Activated T-helper 1 cell treated with anti-CD3 and anti-CD28 coated beads, Interleukin-2, amount 50 U/mL, for 16 hours (primary cell): ENCODE measurements at regions not wholly inside any gene's neighbourhood (a gene's known extent, or its start where the extent isn't known, plus 50 kb on each side); places are given as distances from the start of the nearest gene placed in this dataset.

Experiments used
- DNase-seq, 2 donors: peaks; one replicate each; pipeline ENCODE4 v3.0.0-alpha.2; 2020; ENCODE audit warnings: low read depth in 1 of 2, low spot score in 1 of 2

DNA sequence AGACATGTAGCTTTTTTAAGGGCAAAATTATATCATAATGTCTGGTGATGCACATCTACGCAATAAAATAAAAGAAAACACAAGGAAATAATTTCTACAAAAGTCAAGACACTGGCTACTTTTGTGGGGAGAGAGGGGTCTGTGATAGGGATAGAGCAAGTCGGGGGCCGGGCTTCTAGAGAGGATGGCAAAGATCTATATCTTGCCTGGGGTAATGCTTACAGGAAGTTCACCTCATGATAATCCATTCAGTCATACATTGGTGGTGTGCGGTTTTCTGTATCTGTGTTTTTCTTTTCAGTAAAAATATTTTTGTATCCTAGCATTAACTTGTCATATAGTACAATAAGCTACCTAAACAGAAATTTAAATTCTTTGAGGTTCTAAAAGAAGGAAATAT lies 178.8 kb downstream of the ARRDC4 start:
- no peak for DNase-seq

DNA sequence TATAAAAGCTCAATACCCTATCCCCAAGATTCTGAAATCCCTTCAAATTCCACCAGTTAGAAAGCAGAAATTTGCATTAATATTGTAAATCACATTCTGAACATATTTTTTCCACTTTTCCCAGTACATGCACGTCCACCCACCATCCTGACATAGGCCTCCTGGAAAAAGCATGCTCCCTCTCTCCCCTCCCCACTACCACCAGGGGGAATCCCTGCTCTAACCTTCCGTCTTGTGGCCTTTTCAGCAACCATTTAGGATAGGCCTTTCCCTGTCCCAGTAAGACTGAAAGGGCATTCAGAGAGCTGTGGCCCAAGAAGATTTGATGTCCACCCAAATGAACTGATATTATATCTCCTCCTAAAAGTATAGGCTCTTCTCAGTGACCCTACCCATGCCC lies 182.1 kb downstream of the ARRDC4 start:
- no peak for DNase-seq

DNA sequence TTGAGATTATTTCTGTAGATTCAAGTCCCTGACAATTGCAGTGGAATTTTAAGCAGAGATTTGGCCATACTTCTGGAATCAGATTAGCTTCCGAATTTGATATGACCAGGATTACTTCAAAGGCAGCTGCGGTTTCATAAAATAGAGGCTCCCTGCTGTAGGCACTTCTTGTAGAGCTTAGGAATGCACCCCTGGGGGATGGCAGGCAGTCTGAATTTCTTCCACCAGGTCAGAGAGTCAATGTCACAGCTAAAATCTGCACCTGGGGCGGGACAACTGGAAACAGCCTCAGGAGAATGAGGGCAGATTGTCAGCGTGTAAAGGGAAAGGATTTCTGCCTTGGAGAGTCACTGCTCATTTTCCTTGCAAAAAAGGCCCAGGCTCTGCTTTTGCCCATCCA lies 182.6 kb downstream of the ARRDC4 start:
- DNase-seq, result no peak

DNA sequence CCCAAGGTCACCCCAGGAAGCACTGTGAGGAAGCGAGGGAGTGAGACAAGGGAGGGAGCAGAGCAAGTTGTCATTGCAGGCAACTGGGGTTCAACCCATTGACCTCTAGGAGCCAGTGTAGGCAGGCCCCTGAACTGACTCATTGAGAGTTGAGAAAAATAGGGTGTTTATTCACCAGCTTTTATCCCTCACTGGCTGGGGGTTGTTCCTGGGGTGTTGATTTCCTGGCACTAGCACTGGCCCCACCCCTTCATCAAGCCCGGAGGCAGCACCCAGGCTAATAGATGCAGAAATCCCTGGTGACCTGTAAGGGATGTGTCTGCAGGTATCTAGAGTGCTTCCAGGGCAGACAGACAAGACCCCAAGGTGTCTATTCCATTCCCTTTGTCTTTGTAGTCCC lies 183.9 kb downstream of the ARRDC4 start:
- no peak for DNase-seq

DNA sequence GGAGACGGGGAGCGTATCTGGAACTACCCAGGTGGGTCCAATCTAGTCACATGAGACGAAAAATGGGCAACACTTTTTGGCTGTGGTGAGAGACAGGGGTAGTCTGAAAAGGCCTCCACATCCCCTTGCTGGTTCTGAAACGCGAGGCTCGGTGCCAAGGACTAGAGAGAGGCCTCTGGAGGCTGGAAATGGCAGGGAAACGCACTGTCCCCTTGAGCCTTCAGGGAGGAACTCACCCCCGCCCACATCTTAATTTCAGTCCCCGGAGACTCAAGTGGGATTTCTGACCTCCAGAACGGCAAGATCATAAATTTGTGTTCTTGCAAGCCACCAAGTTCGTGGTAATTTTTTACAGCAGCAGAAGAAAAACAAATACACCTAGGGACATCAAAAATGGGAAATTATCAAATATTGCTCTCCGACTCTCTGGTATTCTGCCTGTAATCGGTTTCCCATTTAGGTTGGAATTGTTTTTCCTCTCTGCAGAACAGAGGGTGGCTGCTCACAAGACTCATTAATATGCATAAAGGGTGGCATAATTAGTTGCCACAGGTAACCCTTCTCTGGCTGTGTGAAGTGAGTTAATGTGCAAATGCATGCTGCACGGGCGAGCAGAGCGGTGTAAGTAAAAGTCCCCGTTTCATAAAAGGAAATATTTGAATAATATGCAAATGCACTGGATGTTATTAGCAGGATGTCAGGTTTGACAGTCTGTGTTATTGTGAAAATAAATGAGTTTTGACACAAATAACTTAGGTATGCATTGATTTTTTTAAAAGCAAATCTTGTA lies 185.7 kb downstream of the ARRDC4 start:
- no peak for DNase-seq

DNA sequence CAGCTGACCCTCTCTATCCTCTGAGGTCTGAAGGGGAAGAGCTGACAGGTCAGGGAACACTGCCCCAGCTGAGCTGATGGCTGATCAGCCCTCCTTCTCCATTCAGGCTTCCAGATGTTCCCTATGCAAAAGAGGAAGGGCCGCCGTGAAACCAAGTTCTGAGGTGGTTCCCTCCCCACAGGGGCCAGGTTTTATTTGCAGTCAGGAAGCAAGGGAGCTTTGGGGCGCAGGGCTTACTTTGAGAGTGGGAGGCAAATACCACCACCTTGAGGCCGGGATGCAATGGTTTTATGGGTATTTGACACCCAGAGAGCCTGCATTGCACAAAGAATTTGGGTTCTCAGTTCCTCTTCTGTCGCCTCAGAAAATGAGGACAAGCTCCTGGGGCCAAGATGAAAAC lies 186.9 kb downstream of the ARRDC4 start:
- no peak for DNase-seq

DNA sequence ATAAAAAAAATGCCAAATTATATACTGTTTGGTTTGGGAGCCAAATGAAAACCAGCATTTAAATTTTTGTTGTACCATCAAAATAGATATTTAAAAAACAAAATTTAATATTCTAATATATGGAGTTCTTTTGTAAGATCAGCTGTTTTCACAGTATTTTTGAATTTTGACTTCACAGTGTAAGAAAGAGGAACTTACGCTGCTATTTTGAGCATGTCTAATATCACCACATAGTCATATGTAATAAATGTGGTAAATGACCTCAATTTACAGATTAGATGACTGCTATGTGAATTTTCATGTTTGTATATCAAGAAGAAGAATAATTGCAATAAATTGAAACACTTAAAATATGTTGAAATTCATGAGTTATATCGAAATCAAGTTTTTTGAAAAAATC lies 189.6 kb downstream of the ARRDC4 start:
- DNase-seq, result no peak

DNA sequence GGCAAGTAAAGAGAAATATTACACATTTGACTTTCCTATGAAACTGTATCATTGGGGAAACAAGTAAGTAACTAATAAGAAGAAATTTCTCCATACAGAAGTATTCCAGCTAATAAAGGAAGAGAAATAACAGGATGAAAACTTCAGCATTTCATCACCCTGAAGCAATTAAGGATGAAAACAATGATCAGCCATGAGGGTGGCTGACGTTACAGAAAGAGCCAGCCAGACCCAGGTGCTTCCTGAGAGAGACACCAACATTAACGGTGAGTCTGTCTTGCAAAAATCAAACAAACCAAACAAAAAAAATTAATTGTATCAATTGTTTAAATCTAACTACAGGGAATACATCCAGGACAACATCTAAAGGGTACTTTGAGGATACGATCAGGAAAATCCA lies 190.0 kb downstream of the ARRDC4 start:
- no peak for DNase-seq

DNA sequence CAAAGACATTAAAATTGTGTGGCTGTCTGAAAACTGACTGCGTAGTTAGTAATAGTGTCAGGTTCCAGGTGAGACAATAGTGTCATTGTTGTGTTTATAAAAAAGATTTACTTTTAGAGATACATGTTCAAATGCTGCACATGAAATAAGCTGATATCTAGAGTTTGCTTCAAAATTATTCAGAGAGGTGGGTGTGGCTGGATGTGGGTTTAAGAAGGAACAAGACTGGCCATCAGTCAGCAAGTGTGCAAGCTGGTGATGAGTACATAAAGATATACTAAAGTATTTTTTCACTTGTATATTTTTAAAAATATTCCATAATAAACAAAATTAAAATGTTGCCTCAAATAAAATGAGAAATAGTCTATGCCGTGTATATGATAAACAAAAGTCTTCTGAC lies 190.6 kb downstream of the ARRDC4 start:
- DNase-seq, result no peak

DNA sequence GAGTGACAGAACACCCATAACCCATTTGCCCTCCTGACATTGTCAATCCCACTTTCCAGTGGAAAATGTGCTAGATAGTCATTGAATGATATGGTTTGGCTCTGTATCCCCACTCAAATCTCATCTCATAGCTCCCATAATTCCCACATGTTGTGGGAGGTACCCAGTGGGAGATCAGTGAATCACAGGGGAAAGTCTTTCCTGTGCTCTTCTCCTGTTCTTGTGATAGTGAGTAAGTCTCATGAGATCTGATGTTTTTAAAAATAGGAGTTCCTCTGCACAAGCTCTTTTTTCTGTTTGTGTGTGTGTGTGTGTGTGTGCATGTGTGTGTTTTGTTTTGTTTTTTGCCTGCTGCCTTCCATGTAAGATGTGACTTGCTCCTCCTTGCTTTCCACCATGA lies 191.7 kb downstream of the ARRDC4 start:
- no peak for DNase-seq

DNA sequence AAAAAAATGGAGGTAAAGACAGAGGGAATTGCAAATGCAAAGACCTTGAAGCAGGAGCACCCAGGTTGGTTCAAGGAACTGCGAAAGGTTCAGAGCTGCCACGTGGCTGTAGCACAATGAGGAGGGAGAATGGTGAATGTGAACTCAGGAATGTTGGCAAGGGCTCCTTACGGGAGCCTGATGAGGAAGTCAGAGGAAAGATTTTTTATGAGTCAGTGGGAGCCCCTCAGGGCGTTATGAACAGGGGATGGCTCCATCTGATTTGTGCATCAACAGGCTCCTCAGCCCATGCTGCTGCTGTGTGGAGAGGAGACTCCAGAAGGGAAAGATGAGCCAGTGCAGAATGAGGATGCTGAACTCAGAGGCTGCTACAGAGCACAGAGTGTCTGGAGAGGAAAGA lies 194.4 kb downstream of the ARRDC4 start:
- DNase-seq, result no peak

DNA sequence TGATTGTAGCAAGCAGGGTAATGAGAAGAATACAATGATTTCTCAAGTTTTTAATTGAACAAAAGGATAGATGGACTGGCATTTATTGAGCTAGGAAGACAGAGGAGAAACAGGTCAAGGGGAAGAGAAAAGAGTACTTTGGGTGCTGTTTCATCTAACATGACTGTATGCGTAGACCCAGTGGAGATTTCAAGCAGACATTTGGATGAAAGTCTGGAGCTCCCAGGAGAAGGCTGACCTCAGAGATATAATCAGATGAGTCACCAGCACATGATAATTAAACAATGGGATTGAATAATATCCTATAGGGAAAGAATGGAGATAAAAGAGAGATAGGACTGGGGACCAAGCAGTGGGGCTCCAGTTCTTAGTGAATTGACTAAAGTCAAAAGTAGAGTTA lies 194.9 kb downstream of the ARRDC4 start:
- no peak for DNase-seq

DNA sequence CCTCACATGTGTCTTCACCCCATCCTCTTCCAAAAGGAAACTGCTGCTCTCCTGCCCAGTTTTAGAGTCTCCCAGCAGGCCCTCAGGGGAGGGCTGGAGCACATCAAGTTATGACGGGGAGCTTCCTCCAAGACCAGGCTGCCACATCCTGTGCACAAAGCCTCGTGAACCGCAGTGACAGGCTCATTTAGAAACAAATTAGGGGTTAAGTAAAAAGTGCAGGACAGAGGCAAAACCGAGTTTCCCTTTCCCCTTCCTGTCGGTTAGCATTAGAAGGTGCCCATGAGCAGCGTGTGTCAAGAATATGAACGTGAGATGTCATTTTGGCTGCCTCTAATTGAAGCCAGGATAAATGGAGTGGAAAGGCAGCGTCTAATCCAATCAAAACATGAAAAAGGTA lies 199.7 kb downstream of the ARRDC4 start:
- no peak for DNase-seq

DNA sequence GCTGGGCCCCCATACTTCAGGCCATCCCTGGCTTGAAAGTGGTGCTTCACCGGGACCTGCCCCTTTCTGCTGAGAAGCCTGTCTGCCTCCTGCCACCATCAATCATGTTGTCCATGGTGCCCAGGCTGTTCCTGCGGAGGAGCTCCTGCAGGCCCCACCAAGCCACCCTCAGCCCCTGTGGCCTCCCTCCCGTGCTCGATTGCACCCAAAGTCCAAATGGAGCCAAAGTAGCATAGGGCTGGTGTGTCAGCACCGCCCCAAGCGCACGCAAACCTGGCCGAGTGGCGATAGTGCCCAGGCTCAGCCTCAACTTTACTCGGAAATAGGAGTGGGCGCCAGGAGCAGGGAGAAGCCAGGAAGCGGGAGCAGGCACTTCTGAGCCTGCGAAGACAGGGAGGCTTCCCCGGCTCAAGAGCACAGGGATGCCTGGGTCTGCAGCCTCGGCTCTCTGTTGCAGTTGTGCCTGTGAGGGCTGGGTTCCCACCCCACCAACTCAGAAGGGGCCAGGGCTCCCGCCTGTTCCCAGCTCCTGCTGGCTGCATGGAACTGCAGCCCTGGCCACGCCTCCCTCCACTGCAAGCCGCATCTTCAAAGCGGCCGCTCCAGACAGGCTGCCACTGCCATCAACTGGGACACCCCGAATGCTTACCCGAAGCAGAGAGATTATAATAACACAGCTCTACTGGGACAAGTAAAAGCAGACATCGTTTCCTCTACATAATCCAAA lies 203.0 kb downstream of the ARRDC4 start:
- no peak for DNase-seq

DNA sequence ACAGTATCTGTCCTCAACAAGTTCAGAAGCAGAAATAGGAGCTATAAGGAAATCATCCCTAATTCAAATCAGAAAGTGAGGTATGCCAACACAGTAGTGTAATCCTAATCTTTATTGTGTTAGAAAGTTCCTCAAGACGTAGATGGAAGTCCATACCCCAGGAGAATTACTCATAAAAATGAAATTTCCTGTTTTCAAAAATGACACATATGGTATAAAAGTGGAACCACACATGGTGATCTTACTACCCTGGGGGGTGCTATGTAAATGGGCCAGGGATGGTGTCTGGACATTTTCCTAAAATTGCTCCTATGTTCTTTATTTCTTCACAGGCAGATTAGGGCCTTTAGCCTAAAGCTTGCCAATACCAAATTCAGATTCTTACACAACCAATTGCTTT lies 204.1 kb downstream of the ARRDC4 start:
- DNase-seq, result no peak

DNA sequence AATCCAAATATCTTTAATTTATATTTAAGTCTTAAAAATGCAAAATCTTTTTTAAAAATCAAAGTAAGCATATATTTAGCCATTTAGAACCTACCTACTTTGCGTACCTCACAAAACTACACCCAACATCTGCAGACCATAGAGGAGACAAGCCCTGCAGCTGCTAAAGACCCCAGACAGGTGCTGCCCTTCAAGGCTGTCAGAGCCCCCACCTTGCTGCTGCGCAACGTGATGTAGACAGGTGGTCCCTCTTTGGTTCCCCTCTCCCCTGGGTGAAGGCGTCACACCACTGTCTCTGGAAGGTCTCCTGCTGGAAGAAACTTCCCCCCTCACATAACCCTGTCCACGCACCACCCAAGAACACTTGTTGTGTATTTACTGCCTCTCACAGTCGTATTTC lies 204.5 kb downstream of the ARRDC4 start:
- no peak for DNase-seq

DNA sequence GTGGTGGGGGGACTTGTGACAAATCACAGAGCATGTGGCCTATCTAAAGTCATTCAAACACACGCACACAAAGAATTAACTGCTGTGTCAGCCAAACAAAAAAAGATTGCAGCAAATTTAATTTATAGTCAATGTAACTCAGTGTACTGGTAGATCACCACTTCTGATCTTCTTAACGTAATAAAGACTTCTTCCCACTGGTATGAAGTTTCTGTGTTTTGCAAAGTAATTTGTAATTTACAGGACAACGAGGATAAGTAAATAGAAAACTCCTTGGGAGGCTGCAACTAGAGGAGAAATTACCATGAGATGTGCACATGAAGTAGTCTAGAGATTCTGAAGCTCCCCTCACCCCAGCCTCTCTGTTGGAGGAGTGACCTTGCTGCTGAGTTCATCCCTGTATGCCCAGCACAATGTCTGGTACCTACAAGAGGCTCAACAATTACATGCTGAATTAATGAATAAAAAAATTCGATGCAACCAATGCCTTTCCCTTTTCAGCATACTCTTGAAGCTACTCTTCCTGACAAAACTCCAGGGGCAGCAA lies 207.3 kb downstream of the ARRDC4 start:
- DNase-seq, result no peak

DNA sequence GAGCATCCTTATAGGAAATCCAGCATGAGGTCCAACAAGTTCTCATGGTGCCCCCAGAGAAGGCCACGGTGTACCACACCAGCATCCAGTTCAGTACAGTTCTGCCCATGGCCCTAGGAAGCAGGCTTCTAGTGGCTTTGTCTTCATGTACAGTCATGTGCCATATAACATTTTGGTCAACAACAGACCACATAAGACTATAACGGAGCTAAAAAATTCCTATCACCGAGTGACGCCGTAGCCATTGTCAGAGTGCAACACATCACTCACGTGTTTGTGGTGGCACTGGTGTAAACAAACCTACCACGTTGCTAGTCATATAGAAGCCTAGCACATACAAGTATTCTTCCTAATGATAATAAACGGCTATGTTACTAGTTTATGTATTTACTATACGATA lies 209.0 kb downstream of the ARRDC4 start:
- no peak for DNase-seq

DNA sequence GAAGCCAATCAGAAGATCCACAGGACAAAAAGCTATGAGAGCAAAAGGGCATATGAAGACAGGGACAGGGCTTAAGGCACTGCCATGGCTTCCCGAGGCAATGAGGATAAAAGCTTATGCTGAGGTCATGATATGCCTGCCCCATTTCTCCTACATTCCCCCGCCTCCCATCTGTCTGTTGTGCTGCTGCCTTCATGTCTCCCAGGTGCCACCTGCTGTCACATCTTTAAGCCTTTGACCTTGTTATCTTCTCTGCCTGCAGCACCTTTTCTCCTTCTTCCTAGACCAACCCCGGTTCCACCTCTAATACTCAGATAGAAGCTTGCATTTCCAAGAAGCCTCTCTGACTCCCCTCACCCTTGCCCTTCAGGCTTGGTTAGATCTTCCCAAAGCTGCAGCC lies 213.8 kb downstream of the ARRDC4 start:
- DNase-seq, result no peak

DNA sequence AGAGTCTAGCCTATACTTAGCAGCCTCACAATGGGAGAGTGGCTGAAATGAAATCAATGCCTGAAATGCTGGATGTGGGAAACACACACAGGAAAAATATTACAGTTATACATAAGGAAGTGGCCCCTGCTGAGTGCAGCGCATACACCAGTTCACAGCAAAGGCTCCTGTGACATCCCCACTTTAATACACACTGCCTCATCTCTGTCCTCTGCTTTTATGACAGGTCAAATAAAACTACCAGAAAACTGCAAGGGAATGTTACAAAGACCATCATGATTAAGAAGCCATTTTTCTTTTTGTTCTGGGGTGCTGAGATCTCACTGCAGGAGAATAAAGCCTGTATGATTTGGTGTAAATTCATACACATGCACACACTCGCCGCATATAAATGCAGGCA lies 214.3 kb downstream of the ARRDC4 start:
- DNase-seq, result no peak

DNA sequence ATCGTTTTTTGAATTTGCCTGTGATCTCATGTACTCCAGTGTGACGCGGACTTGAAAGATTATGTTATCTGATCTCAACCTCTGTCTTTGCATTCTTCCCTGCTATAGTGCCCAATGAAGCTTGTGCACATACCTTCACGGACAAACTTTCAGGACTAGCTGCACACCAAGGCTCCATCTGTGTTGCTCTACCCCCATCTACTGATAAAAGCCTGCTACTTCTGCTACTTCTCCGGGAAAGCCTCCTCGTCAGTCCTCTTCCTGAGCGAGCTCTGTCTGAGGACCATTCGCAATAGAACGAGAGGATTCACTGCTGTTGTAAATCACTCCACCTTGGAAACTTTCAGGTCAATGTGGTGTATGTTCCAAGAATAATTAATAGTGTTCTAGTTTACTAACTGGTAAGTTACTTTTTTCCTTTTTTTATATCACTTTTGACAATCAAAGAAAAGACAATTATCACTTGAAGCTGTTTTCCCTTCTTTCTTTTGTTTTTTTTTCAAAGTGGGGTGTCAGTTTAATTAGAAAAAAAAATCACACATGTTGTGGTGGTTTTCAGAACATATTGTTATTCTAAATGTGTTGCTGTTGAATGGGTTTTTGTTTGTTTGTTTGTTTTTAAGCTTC lies 217.6 kb downstream of the ARRDC4 start:
- no peak for DNase-seq

DNA sequence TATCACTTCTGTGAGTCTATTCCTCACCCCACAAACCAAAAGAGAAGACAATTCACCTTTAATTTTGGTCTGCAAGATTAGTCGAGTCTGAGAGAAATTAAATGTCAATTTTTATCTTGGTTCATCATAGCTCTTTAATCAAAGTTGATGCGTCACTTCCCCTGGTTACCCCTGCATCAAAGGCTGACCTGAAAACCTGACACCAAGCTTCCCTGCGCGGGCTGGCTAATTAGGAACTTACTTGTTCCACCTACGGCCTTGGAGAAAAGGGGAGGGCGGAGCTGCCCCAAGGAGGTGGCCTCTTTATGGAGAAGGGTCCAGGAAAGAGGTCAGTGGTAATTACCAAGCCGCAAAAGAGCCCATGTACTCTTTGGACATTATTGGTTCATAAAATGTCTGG lies 218.4 kb downstream of the ARRDC4 start:
- DNase-seq, result no peak
